DOHH2 (cell line): ENCODE measurements at regions not wholly inside any gene's neighbourhood (a gene's known extent, or its start where the extent isn't known, plus 50 kb on each side); places are given as distances from the start of the nearest gene placed in this dataset.

Experiments used
- EZH2phosphoT487 ChIP-seq: fragments of 200-600 bp; sonication (generic); IDR thresholded peaks from 2 replicates; pipeline ENCODE4 v1.6.1; 2017; ENCODE audit warnings: borderline replicate concordance, mild to moderate bottlenecking, antibody characterized with exemption, low read length, moderate library complexity, mixed read lengths
- TF ChIP-seq, protein P1 (sequence below): fragments of 200-600 bp; sonication (generic); IDR thresholded peaks from one replicate; pipeline ENCODE4 v1.5.1; 2014; ENCODE audit warnings: antibody characterized with exemption, mild to moderate bottlenecking, low read depth, low read length; ENCODE audit not compliant: poor library complexity, severe bottlenecking

DNA sequence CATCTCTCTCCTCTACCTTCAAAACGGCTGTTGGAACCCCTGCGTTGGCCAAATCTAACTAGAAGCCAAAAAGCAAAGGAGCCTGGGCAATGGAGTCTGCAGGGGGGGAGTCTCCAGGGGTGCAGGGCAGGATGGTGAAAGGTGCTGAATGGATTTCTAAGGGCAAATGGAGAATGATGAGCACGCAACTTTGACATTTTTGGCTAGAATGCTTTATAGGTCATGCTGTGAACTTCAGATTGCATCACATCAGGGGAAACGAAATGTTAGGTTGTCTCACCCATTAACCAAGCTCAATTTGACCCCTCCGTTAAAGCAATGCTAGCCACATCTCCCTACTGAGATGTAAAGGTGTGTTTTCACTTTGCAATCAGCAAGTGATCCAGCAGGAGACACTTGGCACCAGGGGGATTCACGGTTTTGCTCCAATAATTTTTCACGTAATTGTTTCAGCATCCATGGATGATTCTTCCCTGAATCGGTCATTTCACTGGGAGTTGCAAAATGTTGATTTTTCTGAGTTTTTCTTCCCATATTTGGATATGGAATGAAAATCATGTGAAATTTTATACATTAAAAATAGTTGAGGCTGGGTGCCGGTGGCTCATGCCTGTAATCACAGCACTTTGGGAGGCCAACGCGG lies 78.0 kb upstream of the MDM1 start:
- TF ChIP-seq, protein P1, sequence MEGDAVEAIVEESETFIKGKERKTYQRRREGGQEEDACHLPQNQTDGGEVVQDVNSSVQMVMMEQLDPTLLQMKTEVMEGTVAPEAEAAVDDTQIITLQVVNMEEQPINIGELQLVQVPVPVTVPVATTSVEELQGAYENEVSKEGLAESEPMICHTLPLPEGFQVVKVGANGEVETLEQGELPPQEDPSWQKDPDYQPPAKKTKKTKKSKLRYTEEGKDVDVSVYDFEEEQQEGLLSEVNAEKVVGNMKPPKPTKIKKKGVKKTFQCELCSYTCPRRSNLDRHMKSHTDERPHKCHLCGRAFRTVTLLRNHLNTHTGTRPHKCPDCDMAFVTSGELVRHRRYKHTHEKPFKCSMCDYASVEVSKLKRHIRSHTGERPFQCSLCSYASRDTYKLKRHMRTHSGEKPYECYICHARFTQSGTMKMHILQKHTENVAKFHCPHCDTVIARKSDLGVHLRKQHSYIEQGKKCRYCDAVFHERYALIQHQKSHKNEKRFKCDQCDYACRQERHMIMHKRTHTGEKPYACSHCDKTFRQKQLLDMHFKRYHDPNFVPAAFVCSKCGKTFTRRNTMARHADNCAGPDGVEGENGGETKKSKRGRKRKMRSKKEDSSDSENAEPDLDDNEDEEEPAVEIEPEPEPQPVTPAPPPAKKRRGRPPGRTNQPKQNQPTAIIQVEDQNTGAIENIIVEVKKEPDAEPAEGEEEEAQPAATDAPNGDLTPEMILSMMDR, result no peak
- TF ChIP-seq EZH2phosphoT487, result no peak
